Gastrocnemius medialis (tissue), 4 donors: ENCODE measurements at regions not wholly inside any gene's neighbourhood (a gene's known extent, or its start where the extent isn't known, plus 50 kb on each side); places are given as distances from the start of the nearest gene placed in this dataset.

Experiments used
- CTCF ChIP-seq, 5 experiments: fragments of 450-650 bp in 3 of 5; fragments of 200-600 bp in 2 of 5; sonication (generic) in 2 of 5; IDR thresholded peaks in 4 of 5; conservative IDR thresholded peaks in 1 of 5; 1 replicate in 4 of 5; 2 replicates in 1 of 5; pipeline ENCODE4 v1.5.1; 2016 to 2019; ENCODE audit warnings: antibody characterized with exemption in 5 of 5, mild to moderate bottlenecking in 3 of 5, moderate library complexity in 3 of 5
- POLR2A ChIP-seq, 2 donors: fragments of 450-650 bp; IDR thresholded peaks; one replicate each; pipeline ENCODE4 v1.6.1; 2017; ENCODE audit warnings: antibody characterized with exemption in 2 of 2, mild to moderate bottlenecking in 2 of 2, moderate library complexity in 2 of 2

GRCh38 chr4:27711041-27711440, 850.4 kb downstream of the STIM2 start:
- TF ChIP-seq CTCF (IDR thresholded peaks at IDR 0.05 in 4 of 5, conservative IDR thresholded peaks at IDR 0.05 in 1 of 5) (no peak), POLR2A (IDR thresholded peaks at IDR 0.05) (no peak)
